Mesenchymal stem cell (in vitro differentiated cells and primary cell): ENCODE measurements at regions not wholly inside any gene's neighbourhood (a gene's known extent, or its start where the extent isn't known, plus 50 kb on each side); places are given as distances from the start of the nearest gene placed in this dataset.

Experiments used
- DNase-seq: peaks from one replicate; pipeline ENCODE4 v3.0.0-alpha.2; 2013
- H2AFZ ChIP-seq: one replicate; pipeline ENCODE4 v1.6.1; 2013; ENCODE audit warnings: low read depth, mild to moderate bottlenecking, control low read depth, inconsistent platforms, low read length, moderate library complexity
- H2AK5ac ChIP-seq: 2 replicates; pipeline ENCODE4 v1.6.1; 2013; ENCODE audit warnings: low read length, moderate library complexity, mild to moderate bottlenecking, inconsistent platforms; ENCODE audit not compliant: severe bottlenecking
- H2BK120ac ChIP-seq: one replicate; pipeline ENCODE4 v1.6.1; 2013; ENCODE audit warnings: low read depth, mild to moderate bottlenecking, inconsistent platforms, low read length, moderate library complexity
- H2BK12ac ChIP-seq, 2 experiments: one replicate each; pipeline ENCODE4 v1.6.1; 2013; ENCODE audit warnings: inconsistent platforms in 2 of 2, low read length in 2 of 2, mild to moderate bottlenecking in 2 of 2, moderate library complexity in 2 of 2, control low read depth in 1 of 2
- H2BK15ac ChIP-seq: one replicate; pipeline ENCODE4 v1.6.1; 2013; ENCODE audit warnings: mild to moderate bottlenecking, low read depth, inconsistent platforms; ENCODE audit not compliant: poor library complexity, severe bottlenecking
- H2BK5ac ChIP-seq: 2 replicates; pipeline ENCODE4 v1.6.1; 2013; ENCODE audit warnings: low read depth, mild to moderate bottlenecking, low read length, control low read depth, inconsistent platforms; ENCODE audit not compliant: poor library complexity, severe bottlenecking
- H3K14ac ChIP-seq, 2 experiments: one replicate each; pipeline ENCODE4 v1.6.1; 2013; ENCODE audit warnings: inconsistent platforms in 2 of 2, low read length in 2 of 2, control low read depth in 1 of 2, mild to moderate bottlenecking in 1 of 2, moderate library complexity in 1 of 2
- H3K18ac ChIP-seq, 2 experiments: one replicate each; pipeline ENCODE4 v1.6.1; 2013; ENCODE audit warnings: inconsistent platforms in 2 of 2, low read length in 2 of 2, control low read depth in 1 of 2, low read depth in 1 of 2, mild to moderate bottlenecking in 1 of 2
- H3K23ac ChIP-seq, 2 experiments: one replicate each; pipeline ENCODE4 v1.6.1; 2013; ENCODE audit warnings: inconsistent platforms in 2 of 2, low read length in 2 of 2, mild to moderate bottlenecking in 2 of 2, moderate library complexity in 2 of 2, control low read depth in 1 of 2
- H3K27ac ChIP-seq: 2 replicates; pipeline ENCODE4 v1.5.1; 2013; ENCODE audit warnings: mild to moderate bottlenecking, moderate library complexity, low read length, control low read depth, inconsistent platforms; ENCODE audit not compliant: poor library complexity, severe bottlenecking
- H3K27me3 ChIP-seq, 2 experiments: 2 replicates each; pipeline versions ENCODE4 v1.6.1 to v1.7.0; 2013; ENCODE audit warnings: low read length in 2 of 2, mild to moderate bottlenecking in 2 of 2, moderate library complexity in 2 of 2, control low read depth in 1 of 2, inconsistent platforms in 1 of 2; ENCODE audit not compliant: control insufficient read depth in 1 of 2, insufficient read depth in 1 of 2
- H3K36me3 ChIP-seq, 2 experiments: 2 replicates each; pipeline versions ENCODE4 v1.6.1 to v1.7.0; 2013; ENCODE audit warnings: low read length in 2 of 2, control low read depth in 1 of 2, inconsistent platforms in 1 of 2, low read depth in 1 of 2, mild to moderate bottlenecking in 1 of 2; ENCODE audit not compliant: insufficient read depth in 2 of 2, control insufficient read depth in 1 of 2
- H3K4ac ChIP-seq, 2 experiments: one replicate each; pipeline ENCODE4 v1.6.1; 2013; ENCODE audit warnings: inconsistent platforms in 2 of 2, low read length in 2 of 2, mild to moderate bottlenecking in 2 of 2, moderate library complexity in 2 of 2, control low read depth in 1 of 2, low read depth in 1 of 2
- H3K4me1 ChIP-seq: 2 replicates; pipeline ENCODE4 v1.6.1; 2013; ENCODE audit warnings: low read depth, low read length, control low read depth; ENCODE audit not compliant: control insufficient read depth, insufficient read depth
- H3K4me2 ChIP-seq: 2 replicates; pipeline ENCODE4 v1.6.1; 2013; ENCODE audit warnings: low read length, mild to moderate bottlenecking, inconsistent platforms; ENCODE audit not compliant: poor library complexity, severe bottlenecking
- H3K4me3 ChIP-seq, 2 experiments: 2 replicates each; pipeline versions ENCODE4 v1.5.1 to v1.7.0; 2013; ENCODE audit warnings: low read length in 2 of 2, mild to moderate bottlenecking in 2 of 2, control low read depth in 1 of 2, low read depth in 1 of 2; ENCODE audit not compliant: insufficient read depth in 1 of 2
- H3K79me1 ChIP-seq: replicated peaks from 2 replicates; pipeline ENCODE4 v1.6.1; 2013; ENCODE audit warnings: mild to moderate bottlenecking, control low read depth, low read length, inconsistent platforms; ENCODE audit not compliant: poor library complexity, severe bottlenecking
- H3K9ac ChIP-seq: 2 replicates; pipeline ENCODE4 v1.7.0; 2013; ENCODE audit warnings: mild to moderate bottlenecking, low read length, moderate library complexity
- H3K9me3 ChIP-seq: 2 replicates; pipeline ENCODE4 v1.7.0; 2013; ENCODE audit warnings: mild to moderate bottlenecking, low read length; ENCODE audit not compliant: control insufficient read depth
- H4K8ac ChIP-seq: one replicate; pipeline ENCODE4 v1.6.1; 2013; ENCODE audit warnings: inconsistent platforms, mild to moderate bottlenecking, low read length, moderate library complexity
- H4K91ac ChIP-seq: one replicate; pipeline ENCODE4 v1.6.1; 2013; ENCODE audit warnings: mild to moderate bottlenecking, low read length, inconsistent platforms
- WGBS: methylation state at CpG from one replicate; pipeline ENCODE4 v1.1.7; 2013; ENCODE audit warnings: mixed read lengths; 5-methylcytosine and 5-hydroxymethylcytosine counted together

DNA sequence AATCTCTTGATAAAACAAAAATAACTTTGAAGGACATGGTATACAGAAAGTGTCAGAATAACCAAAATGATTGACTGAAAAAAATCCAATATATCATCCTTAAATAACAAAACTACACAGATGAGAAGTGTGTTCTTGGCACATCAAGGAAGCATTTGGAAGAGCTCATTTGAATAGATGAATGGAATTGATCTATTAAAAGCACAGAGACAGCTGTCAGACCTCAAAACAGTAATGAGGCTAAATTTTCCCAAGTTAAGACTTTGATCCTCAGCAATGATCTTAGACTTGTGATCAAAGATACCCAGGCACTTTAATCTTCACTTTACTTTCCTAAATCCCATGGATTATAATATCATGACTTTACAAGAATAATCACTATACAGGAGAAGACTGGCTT, 395.4 kb upstream of the NFE2L3 start:
- H3K9ac ChIP-seq = no peak overlapping the region
- H4K8ac ChIP-seq = no peak overlapping the region
- peaks cover 3% of the 10 kb centered on the region for H3K4me1 ChIP-seq
- H3K9me3 ChIP-seq = no peaks in the 10 kb centered on the region
- H3K36me3 ChIP-seq = no peaks in the 10 kb centered on the region
- H3K4me3 ChIP-seq = no peak overlapping the region
- H3K4ac ChIP-seq = no peak overlapping the region
- DNase-seq = no peak
- H3K18ac ChIP-seq = no peak overlapping the region
- H2BK12ac ChIP-seq = no peak overlapping the region
- no peaks in the 10 kb centered on the region for H3K79me1 ChIP-seq
- no peak overlapping the region for H3K23ac ChIP-seq
- no peak overlapping the region for H3K14ac ChIP-seq
- H3K27ac ChIP-seq = no peak overlapping the region
- no peak overlapping the region for H2AK5ac ChIP-seq
- no peak overlapping the region for H2BK15ac ChIP-seq
- no peak overlapping the region for H3K4me2 ChIP-seq
- H2BK120ac ChIP-seq = no peak overlapping the region
- H2BK5ac ChIP-seq = no peak overlapping the region
- peaks cover 0 to 2% of the 10 kb centered on the region in 2 experiments for H3K27me3 ChIP-seq
- H2AFZ ChIP-seq = no peak overlapping the region
- no peak overlapping the region for H4K91ac ChIP-seq

- no peak overlapping the region for H3K4me2 ChIP-seq
- no peaks in the 10 kb centered on the region for H3K79me1 ChIP-seq
- peaks cover 0 to 8% of the 10 kb centered on the region in 2 experiments for H3K27me3 ChIP-seq
- no peak overlapping the region for H3K4me3 ChIP-seq
- H4K91ac ChIP-seq = no peak overlapping the region
- H3K9ac ChIP-seq = no peak overlapping the region
- H4K8ac ChIP-seq = no peak overlapping the region
- H3K18ac ChIP-seq = no peak overlapping the region
- H3K27ac ChIP-seq = no peak overlapping the region
- no peaks in the 10 kb centered on the region for H3K9me3 ChIP-seq
- H3K14ac ChIP-seq = no peak overlapping the region
- H2AFZ ChIP-seq = no peak overlapping the region
- H2BK15ac ChIP-seq = no peak overlapping the region
- H3K36me3 ChIP-seq = no peaks in the 10 kb centered on the region
- H2BK12ac ChIP-seq = no peak overlapping the region
- no peak for DNase-seq
- no peak overlapping the region for H3K23ac ChIP-seq
- WGBS = 66% methylated on average over 4 of the region's 4 CpGs
- H3K4me1 ChIP-seq = peaks cover 2% of the 10 kb centered on the region
- no peak overlapping the region for H2AK5ac ChIP-seq
- no peak overlapping the region for H2BK120ac ChIP-seq
- no peak overlapping the region for H2BK5ac ChIP-seq
- H3K4ac ChIP-seq = no peak overlapping the region
Measured at GRCh38 chr7:25758559-25758958, 393.4 kb upstream of the NFE2L3 start.

DNA sequence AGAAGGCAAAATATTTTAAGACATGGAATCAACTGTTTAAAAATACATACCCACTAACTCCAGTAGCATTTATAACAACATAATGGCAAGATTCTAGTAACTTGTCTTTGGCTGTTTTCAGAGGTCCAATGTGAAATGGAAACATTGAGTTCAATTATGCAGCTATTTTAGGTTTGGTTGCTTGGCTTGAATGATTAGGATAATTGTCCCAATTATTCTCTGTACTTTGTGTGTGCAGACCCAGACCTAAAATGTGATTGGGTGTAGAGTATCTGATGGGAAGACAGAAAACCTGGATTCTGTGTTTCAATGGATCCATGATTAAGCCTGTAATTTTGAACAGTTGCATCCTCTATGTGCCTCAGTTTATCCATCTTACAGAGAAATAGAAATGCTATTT, 392.7 kb upstream of the NFE2L3 start:
- H3K23ac ChIP-seq = no peak overlapping the region
- H3K9ac ChIP-seq = no peak overlapping the region
- H2AK5ac ChIP-seq = no peak overlapping the region
- H3K36me3 ChIP-seq = no peaks in the 10 kb centered on the region
- no peak overlapping the region for H3K4me3 ChIP-seq
- H3K18ac ChIP-seq = no peak overlapping the region
- H3K4me1 ChIP-seq = no peaks in the 10 kb centered on the region
- no peak overlapping the region for H2BK5ac ChIP-seq
- no peak overlapping the region for H2BK15ac ChIP-seq
- H4K91ac ChIP-seq = no peak overlapping the region
- H3K14ac ChIP-seq = no peak overlapping the region
- no peak overlapping the region for H3K4ac ChIP-seq
- no peak for DNase-seq
- H3K79me1 ChIP-seq = no peaks in the 10 kb centered on the region
- H2AFZ ChIP-seq = no peak overlapping the region
- H2BK12ac ChIP-seq = no peak overlapping the region
- no peak overlapping the region for H2BK120ac ChIP-seq
- no peak overlapping the region for H3K4me2 ChIP-seq
- H3K9me3 ChIP-seq = no peaks in the 10 kb centered on the region
- no peak overlapping the region for H4K8ac ChIP-seq
- H3K27ac ChIP-seq = no peak overlapping the region
- H3K27me3 ChIP-seq = peaks cover 0 to 7% of the 10 kb centered on the region in 2 experiments

DNA sequence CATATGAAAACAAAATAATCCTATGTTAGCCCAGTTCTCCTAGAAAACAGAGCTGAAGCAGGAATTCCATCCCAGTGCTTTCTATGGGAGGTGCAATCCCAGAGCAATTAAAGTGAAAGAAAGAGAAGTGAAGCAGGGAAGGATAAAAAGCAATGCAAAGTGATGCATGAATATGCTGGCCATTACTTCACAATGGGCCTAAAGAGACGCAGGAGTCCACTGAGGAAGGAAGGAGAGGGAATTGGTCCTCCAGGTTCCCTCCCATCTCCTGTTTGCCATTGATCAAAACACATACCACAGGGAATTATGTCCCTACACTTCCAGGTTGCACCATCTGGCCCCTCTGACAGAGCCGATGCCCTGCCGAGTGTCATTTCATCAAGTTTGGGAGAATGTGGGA, 392.2 kb upstream of the NFE2L3 start:
- Histone ChIP-seq H3K9me3 (no peaks in the 10 kb centered on the region), H3K4me3 (no peak overlapping the region), H2AK5ac (no peak overlapping the region), H3K4ac (no peak overlapping the region), H4K91ac (no peak overlapping the region), H3K79me1 (no peaks in the 10 kb centered on the region), H3K23ac (no peak overlapping the region), H2AFZ (no peak overlapping the region), H2BK15ac (no peak overlapping the region), H3K27me3 (peaks cover 0 to 7% of the 10 kb centered on the region in 2 experiments), H2BK120ac (no peak overlapping the region), H3K36me3 (no peaks in the 10 kb centered on the region), H4K8ac (no peak overlapping the region), H3K4me2 (no peak overlapping the region), H2BK5ac (no peak overlapping the region), H3K18ac (no peak overlapping the region), H3K14ac (no peak overlapping the region), H3K9ac (no peak overlapping the region), H3K27ac (no peak overlapping the region), H2BK12ac (no peak overlapping the region), H3K4me1 (no peaks in the 10 kb centered on the region)
- no peak for DNase-seq
- 74% methylated on average over 3 of the region's 3 CpGs for WGBS
